NOMO-1 (cell line): ENCODE measurements at regions not wholly inside any gene's neighbourhood (a gene's known extent, or its start where the extent isn't known, plus 50 kb on each side); places are given as distances from the start of the nearest gene placed in this dataset.

ENCODE experiments used
- DNase-seq, 2 experiments: peaks; one replicate each; lab custom pipeline; 2025; ENCODE audit not compliant: unreplicated experiment in 2 of 2; lab: John Stamatoyannopoulos, UW

DNA sequence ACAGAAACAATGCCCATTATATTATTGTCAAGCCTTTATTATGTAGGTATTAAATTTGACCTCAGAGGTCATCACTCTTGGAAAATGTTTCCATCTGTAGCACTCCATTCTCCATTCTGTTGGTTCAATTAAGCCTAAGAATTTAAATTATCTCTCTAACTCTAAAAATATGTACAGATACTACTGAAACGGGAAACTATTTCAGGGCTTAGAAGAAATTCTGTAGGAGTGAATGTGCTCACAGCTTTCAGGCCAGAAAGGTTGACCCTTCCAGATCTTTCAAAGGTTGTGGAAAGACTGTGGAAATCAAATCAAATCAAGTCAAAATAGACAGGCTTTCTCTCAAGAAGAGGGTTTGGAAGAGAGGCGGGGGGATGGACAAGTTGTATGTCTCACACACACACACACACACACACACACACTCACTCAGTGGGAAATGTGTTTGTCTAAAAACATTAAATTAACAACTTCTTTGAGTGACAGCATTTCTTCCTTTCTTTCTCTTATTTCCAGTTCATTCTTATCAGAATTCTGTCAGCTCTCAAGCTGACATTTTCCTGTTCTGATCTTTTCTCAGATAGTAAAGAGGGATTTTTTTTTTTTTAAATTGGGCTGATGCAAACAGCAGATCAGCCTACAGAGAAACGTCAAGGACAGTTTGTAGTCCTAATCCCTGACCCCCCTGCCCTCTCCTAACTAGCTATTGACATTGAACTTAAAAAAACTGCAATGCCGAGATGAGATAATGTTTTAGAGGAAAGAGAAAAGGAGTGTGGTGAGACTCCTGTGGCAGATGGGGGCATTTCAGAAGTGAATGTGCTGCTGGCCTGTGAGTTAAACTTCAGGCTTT lies 139.0 kb upstream of the ZFHX3 start:
- DNase-seq, result no peak

DNA sequence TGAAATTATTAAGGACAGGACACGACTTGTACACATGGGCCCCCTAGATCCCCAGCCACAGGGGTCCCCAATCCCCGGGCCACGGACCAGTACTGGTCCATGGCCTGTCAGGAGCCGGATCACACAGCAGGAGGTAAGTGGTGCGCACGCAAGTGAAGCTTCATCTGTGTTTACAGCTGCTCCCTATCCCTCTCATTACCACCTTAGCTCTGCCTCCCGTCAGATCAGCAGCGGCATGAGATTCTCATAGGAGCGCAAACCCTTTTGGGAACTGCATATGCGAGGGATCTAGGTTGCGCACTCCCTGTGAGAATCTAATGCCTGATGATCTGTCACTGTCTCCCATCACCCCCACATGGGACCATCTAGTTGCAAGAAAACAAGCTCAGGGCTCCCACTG lies 137.8 kb upstream of the ZFHX3 start:
- no peak for DNase-seq

DNA sequence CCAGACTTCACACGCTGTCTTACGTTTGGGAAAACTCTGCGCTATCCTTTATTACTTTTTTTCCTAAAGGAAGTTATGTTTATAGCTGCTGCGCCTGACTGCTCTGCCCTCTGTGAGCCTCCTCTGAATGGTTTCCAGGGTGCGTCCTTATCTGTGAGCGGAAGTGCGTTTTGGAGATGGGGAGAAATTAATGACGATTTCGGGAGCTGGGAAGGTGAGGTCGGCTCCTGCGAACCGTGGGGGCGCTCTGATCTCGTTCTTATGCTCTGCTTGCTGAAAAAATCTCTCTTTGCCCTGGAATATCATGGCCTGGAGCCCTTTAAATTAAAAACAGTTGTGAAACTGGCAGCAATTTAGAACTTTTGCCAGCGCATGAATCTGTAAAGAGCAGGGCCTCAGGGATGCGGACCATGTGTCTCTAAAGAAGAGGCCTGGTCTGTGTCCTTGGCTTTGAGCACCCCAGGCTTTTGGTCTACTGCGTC lies 135.7 kb upstream of the ZFHX3 start:
- DNase-seq, result no peak

DNA sequence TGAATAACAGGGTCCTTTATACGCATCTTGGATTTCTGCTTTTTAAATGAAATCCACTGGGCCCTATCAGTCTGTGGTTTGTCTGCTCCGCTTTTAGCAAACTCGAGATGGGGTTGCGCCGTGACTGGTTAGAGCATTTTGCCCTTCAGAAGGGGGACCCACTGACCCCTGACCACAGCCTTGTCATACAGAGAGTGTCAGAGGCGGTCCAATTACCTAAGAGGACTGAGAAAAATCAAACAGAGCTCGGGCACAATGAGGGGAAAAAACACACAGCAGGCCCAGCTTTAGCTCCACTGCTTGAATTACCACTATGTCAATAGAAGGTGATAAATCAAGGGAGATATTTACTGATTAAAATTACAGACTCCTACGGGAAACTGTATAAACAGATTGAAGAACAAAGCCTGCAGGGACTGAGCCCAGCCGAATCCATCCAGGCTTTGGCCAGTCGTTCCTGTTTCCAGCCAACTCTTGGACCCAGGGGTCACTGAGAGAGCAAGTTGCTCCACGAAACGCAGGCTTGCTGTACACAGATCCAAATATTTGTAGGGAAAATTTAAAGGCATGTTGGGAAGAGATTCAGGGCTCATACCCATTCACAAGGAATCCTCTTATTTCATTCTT lies 131.9 kb upstream of the ZFHX3 start:
- DNase-seq, result no peak

DNA sequence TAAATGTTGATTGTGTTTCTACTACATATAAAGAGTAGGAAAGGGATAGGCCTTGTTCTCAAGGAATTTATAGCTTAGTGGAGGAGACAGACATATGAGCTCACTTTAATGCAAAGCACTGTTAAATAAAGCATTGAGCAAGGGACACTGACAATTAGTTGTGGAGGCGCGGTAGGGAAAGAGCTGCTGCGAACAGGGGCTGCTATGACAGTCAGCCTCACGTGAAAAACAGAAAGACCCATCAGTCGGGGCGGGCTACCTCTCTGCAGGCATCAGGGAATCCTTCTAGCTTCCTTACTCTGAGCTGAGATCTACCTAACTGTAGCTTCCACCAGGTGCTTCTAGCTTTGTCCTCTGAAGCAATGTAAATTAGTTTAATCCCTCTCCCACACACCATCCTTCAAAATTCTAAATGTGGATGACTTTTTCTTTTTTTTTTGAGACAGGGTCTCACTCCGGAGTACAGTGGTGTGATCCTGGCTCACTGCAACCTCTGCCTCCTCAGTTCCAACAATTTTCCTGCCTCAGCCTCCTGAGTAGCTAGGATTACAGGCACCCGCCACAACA lies 129.9 kb upstream of the ZFHX3 start:
- no peak for DNase-seq

DNA sequence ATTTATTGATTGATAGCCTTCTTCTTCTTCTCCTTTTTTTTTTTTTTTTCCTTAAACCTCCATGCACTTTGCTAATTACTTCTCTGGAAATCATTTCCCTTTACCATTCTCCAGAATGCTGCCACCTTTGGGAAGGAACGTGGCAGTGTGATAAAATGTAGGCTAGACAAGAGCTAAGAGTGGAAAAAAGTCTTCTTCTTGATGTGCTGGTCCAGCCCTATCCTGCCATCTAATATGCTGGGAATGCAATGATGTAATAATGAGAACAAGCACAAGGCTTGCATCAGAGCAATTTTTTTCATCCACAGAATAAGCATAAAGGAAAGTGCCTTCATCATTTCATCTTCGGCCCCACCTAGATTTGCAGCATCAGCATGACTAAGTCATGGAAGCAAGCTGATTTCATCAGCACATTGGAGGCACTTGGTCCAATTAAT lies 128.7 kb upstream of the ZFHX3 start:
- DNase-seq, result no peak

DNA sequence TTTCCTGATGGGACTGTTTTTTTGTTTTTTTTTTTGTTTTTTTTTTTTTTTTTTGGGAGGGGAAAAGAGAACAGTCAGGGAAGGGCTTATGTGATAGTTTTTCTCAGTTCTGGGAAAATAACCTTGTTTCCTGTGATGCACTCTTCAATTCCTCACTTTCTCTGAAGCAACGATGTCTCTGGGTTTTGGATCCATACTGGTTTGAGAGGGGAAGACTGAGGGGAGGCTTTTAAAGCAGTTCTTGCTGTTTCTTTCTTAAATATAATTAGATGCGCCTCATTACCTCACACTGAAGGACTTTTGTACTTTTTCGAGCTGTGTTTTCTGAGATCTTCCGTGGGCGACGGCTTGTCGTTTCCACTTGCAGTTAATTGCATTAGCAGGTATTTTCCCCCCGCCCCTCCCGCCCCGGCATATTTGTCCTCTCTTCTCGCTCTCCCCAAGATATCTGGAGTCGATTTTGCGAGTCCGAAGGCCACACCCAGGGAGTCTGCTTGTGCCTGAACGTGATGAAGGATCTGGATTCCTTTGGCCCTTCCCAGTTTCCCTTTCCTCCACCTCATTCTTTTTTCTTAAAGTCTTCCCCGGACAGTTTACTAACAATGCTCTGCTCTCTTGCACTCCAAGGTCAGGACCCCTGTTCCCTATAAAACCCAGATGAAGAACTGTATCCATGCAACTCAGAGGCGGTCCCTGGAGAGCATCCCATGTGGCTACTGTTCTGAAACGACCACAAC lies 125.2 kb upstream of the ZFHX3 start:
- no peak for DNase-seq

DNA sequence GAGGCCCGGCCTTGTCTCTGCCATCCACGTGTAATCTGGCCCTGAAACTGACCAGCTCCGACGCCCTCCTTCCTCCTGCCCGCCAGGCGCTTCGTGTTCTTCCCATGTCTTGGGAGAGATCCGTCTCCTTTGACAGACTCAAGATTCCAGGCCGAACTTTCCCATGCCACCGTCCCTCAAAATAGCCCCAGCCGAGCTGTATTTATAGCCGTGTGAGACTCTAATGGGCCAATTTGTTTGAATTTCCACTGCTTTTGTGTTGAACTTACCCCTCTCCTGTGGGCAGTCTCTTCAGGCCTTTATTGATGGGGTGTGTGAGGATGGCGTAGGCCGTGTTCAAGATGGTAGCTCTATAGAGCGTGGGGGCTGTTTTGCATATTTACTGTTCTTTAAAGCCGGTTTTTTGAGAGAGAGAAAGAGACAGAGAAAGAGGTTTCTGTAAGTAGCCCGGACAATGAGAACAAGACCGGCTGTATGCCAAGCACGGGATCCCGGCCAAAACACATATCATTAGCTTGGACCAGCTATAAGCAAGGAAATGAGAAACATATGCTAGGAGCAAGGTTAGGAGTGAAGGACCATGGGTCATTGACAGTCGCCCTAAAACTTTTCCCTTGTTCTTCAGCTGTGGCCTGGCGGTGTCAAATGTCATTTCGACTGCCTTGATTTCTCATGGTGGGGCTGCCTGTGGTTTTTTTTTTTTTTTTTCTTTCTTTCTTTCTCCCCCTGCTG lies 124.5 kb upstream of the ZFHX3 start:
- no peak for DNase-seq

DNA sequence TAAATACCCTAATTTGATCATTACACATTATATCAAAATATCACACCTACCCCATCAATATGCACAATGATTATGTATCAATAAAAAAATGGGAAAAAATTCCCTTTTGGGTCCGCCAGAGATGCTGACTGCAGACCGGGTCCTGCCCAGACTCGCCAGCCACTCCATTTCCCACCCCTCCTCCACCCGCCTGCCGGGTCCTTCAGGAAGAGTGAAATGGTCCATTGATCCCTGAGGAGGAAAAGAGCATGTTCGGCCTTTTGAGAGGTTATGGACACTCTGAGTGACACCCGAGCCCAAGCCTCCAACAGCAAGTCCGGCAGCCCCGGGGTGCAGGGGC lies 123.9 kb upstream of the ZFHX3 start:
- no peak for DNase-seq

DNA sequence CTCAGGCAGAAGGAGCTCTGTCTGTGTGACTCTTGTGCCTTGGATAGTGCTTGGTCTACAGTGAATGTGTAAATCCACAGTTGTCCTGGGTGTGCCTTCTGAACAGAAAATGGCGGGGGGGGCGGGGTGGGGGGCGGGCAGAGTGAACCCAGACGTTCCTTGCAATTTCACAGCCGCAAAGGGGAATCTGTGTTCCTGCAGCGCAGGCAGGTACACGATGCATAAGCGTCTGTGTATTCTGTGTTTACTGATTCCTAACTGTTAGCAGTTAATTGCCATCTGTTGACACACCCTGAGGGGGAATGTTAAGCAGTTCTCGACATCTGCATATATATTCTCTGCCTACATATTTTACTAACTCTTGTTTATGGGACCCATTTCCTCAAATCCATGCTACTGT lies 123.5 kb upstream of the ZFHX3 start:
- DNase-seq, result no peak

DNA sequence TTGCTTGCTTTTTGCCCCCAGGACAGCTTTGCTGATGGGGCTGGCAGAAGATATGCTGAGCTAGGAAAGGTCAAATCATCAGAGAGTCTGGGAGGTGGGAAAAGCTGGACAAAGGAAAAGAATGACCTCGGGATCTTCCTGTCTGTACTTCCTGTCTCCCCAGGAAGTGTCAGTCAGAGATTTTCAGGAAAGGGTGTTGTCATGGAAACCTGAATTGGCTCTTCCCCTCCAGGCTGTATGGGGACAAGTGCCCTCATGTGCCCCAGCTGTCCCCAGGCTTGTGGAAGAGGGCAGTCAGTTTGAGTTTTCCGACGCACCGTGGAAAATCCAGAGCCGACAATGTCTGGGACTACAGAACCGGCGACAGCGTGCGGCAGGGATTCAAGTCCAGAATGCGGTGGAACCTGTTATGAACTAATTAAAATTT lies 122.7 kb upstream of the ZFHX3 start:
- no peak for DNase-seq

DNA sequence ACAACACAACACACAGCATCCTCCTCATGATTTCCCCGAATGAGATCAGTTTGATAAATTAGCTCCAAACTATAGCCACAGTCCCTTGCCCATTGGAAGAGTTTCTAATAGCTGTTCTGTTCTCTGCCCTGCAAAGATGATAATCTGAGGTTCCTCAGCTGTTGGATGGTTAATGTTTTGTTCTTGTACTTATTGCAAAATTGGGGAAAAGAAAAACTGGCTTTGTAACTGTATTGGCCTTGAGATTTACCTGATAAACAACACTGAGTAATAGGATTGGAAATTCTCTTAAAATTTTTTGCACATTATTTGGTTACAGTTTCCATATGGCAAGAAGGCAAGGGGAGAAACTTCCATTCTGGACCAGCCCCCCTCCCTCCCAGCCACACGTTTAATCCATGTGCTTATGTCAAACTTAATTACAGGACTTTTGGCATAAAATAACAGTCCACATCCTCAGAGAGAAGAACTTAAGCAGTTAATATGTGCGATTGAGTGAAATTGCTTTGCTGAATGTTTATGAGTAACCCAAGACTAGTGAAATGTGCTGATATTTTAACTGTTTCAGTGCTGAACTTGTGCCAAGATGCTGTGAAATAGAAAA lies 119.1 kb upstream of the ZFHX3 start:
- DNase-seq, result no peak

DNA sequence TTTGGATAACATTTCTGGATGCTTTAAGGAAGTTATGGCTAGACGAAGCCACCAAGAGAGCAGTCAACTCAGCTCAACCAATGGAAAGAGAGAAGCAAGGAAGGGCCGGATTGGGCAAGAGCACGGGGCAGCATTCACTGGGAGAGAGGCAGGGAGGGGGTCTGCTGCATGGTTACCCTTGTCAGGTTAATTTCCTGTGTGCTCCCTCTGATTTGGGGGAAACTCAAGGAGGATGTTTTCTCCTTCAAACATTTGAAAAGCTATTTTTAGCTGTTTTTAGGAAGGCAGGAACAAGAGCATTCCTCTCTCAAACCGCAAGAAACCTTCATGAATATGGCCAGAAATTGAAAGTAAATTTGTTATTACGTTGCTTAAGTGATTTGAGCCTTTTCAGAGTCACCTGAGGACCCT lies 118.5 kb upstream of the ZFHX3 start:
- peak in 1 of 2 experiments; percentile 5 for DNase-seq

DNA sequence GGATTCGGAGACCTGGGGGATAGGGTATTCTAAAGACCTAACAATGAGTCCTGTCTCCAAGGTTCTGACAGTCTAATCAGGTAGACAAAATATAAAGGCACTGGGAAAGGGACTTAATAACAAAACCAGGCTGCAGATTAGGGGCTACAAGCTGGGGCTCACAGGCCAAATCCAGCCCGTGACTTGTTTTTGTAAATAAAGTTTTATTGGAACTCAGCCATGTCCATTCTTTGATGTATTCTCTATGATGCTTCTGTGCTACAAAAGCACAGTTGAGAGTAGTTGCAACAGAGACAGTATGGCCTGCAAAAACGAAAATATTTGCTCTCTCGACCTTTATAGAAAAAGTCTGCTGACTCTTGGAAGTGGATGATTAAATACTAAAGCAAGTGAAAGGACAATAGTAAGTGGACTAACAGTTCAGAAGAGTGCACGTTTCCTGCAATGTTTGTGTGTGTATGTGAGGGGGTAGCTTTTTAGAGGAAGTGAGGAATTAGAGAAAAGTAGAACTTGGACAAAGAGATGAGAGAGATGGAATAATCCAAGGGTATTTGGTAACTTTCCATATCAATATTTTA lies 115.4 kb upstream of the ZFHX3 start:
- DNase-seq, result no peak

DNA sequence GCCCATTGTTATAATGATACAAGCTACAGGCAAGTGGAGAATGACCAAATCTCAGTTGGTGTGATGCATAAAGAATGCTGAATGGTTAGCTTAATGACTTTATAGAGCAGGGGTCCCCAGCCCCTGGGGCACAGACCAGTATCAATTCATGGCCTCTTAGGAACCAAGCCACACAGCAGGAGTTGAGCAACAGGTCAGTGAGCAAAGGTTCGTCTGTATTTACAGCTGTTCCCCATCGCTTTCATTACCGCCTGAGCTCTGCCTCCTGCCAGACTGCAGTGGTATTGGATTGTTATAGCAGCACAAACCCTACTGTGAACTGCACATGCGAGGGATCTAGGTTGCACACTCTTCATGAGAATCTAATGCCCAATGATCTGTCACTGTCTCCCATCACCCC lies 114.0 kb upstream of the ZFHX3 start:
- no peak for DNase-seq

DNA sequence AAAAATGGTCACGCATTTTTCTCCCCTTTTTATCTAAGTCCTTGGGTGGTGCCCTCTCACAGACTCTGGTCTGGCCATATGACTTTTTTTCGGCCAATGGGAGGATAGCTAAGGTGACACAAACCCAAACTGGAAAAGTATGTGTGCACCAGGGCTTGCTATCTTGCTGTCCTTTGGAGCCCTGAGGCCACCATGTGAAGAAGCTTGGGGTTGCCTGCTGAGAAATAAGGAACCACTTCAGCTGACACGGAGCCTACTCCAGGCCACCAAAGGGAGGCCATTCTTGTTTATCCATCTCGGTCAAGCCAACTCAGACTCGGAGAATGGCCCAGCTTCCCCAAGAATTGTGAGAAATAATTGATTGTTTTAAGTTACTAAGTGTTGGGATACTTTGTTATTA lies 111.4 kb upstream of the ZFHX3 start:
- DNase-seq, result no peak

DNA sequence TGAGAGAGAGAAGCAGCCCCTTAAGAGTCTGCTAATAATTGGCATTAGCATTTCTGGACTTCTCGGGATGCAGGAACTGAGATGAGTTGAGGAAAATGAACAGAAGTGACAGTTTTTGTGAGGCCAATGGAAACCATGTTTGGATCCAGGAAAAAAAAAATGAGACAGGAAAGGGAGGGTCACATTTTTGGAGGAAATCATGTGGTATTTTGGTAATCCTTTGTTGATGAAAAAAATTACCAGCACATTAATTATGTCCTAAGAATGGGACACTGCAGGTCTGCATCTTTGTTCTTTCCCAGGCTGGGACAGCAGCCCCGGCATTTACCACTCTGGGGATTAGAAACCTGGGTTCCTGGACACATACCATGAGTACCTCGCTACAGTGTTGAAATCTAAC lies 109.9 kb upstream of the ZFHX3 start:
- no peak for DNase-seq

DNA sequence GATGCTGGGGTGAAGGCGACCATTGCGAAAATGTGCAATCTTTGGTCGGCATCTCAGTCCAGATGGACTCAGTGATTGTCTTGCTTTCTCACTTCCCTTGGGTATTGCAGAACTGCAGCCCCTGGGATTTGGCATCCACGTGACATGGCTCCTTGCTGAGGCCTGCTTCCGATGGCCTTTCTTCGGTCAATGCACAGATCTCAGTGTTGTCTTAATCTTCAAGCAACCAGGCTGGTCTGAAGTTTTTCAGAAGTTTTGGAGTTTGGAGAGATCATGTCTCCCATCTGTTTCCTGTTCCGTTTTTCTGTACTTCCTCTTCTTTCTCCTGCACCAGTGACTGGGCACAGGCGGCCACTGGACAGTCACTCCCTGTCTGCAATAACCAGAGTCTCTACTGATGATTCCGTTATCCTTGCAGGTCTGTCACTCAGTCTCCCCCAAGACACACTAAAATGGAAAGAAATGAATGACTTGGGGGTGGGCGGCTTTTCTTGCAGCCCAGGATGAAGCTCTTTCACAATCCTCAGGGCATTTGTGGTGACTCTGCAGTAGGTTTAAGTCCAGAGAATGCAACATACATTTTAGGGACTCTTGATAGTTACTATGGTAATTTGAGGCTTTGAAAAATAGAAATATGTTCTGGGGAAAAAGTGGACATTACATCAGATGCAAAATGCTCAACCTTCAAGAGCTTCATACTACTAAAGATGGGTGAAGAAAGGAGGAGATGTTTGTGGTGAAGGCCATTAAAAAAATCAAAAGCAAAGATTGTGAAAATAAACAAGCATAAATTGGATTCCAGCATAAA lies 106.3 kb upstream of the ZFHX3 start:
- DNase-seq, result peak; percentile 86 to 95
